ENCODE measurements at regions not wholly inside any gene's neighbourhood (a gene's known extent, or its start where the extent isn't known, plus 50 kb on each side); places are given as distances from the start of the nearest gene placed in this dataset.

GRCh38 chr10:55400075-55400849 lies 599.2 kb upstream of the PCDH15 start:
- TF ChIP-seq, protein P1, sequence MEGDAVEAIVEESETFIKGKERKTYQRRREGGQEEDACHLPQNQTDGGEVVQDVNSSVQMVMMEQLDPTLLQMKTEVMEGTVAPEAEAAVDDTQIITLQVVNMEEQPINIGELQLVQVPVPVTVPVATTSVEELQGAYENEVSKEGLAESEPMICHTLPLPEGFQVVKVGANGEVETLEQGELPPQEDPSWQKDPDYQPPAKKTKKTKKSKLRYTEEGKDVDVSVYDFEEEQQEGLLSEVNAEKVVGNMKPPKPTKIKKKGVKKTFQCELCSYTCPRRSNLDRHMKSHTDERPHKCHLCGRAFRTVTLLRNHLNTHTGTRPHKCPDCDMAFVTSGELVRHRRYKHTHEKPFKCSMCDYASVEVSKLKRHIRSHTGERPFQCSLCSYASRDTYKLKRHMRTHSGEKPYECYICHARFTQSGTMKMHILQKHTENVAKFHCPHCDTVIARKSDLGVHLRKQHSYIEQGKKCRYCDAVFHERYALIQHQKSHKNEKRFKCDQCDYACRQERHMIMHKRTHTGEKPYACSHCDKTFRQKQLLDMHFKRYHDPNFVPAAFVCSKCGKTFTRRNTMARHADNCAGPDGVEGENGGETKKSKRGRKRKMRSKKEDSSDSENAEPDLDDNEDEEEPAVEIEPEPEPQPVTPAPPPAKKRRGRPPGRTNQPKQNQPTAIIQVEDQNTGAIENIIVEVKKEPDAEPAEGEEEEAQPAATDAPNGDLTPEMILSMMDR (IDR thresholded peaks at IDR 0.05): no peak
- no peak for TF ChIP-seq POLR2AphosphoS5 (IDR thresholded peaks at IDR 0.05)

All from sigmoid colon (tissue), 4 donors.